Gastrocnemius medialis (tissue), 4 donors: ENCODE measurements at regions not wholly inside any gene's neighbourhood (a gene's known extent, or its start where the extent isn't known, plus 50 kb on each side); places are given as distances from the start of the nearest gene placed in this dataset.

Experiments used
- ATAC-seq, 2 donors: fragments of 150-250 bp; one replicate each; pipeline ENCODE4 v1.9.1; 2016
- DNase-seq, 2 donors: peaks; one replicate each; pipeline ENCODE4 v3.0.0-alpha.2; 2019
- H3K27ac ChIP-seq, 4 donors: fragments of 200-600 bp; sonication (generic); 1 replicate in 1 of 4; 2 replicates in 3 of 4; pipeline ENCODE4 v1.5.1; 2016 to 2018; ENCODE audit warnings: mild to moderate bottlenecking in 2 of 4, moderate library complexity in 1 of 4
- H3K27me3 ChIP-seq, 3 donors: fragments of 200-600 bp; sonication (generic) in 2 of 3; 1 replicate in 1 of 3; 2 replicates in 2 of 3; pipeline versions ENCODE4 v1.5.1 to v1.6.0; 2016 to 2019; ENCODE audit warnings: mild to moderate bottlenecking in 1 of 3, moderate library complexity in 1 of 3
- H3K36me3 ChIP-seq, 2 donors: fragments of 200-600 bp; sonication (generic) in 1 of 2; one replicate each; pipeline ENCODE4 v1.5.1; 2017 to 2018
- H3K4me1 ChIP-seq, 2 donors: fragments of 200-600 bp; sonication (generic) in 1 of 2; one replicate each; pipeline ENCODE4 v1.5.1; 2016 to 2017; ENCODE audit warnings: mild to moderate bottlenecking in 2 of 2
- H3K4me3 ChIP-seq, 4 donors: fragments of 200-600 bp; sonication (generic) in 3 of 4; 1 replicate in 1 of 4; 2 replicates in 3 of 4; pipeline ENCODE4 v1.5.1; 2016 to 2019; ENCODE audit warnings: mild to moderate bottlenecking in 2 of 4
- H3K9me3 ChIP-seq, 3 donors: fragments of 200-600 bp; sonication (generic) in 2 of 3; 1 replicate in 1 of 3; 2 replicates in 2 of 3; pipeline ENCODE4 v1.5.1; 2016 to 2019
- CTCF ChIP-seq, 5 experiments: fragments of 450-650 bp in 3 of 5; fragments of 200-600 bp in 2 of 5; sonication (generic) in 2 of 5; IDR thresholded peaks in 4 of 5; conservative IDR thresholded peaks in 1 of 5; 1 replicate in 4 of 5; 2 replicates in 1 of 5; pipeline ENCODE4 v1.5.1; 2016 to 2019; ENCODE audit warnings: antibody characterized with exemption in 5 of 5, mild to moderate bottlenecking in 3 of 5, moderate library complexity in 3 of 5
- POLR2A ChIP-seq, 2 donors: fragments of 450-650 bp; IDR thresholded peaks; one replicate each; pipeline ENCODE4 v1.6.1; 2017; ENCODE audit warnings: antibody characterized with exemption in 2 of 2, mild to moderate bottlenecking in 2 of 2, moderate library complexity in 2 of 2
- in situ Hi-C, 4 donors: fragments of 200-750 bp; cut with MboI; loops; one replicate each; pipeline versions ENCODE4 v1.15.0 to v1.8.0; 2017; ENCODE audit warnings: low sequenced_read_pairs in 4 of 4
- intact Hi-C: fragments of 100-400 bp; cut with DNase I; formaldehyde crosslinking; loops from one replicate; pipeline ENCODE4 v1.15.1; 2023; ENCODE audit warnings: low total_unique reads

GRCh38 chr11:92846491-92847125, 122.8 kb upstream of the MTNR1B start:
- no peak for DNase-seq
- no peak overlapping the region for H3K4me3 ChIP-seq
- H3K9me3 ChIP-seq, result no peaks in the 10 kb centered on the region
- no peaks in the 10 kb centered on the region for H3K4me1 ChIP-seq
- no peaks in the 10 kb centered on the region for H3K27me3 ChIP-seq
- in situ Hi-C loops (no loop called here), intact Hi-C loops (no loop called here)
- TF ChIP-seq POLR2A (IDR thresholded peaks at IDR 0.05) (no peak), CTCF (IDR thresholded peaks at IDR 0.05 in 4 of 5, conservative IDR thresholded peaks at IDR 0.05 in 1 of 5) (no peak)
- H3K36me3 ChIP-seq, result no peaks in the 10 kb centered on the region
- no peak for ATAC-seq
- no peak overlapping the region for H3K27ac ChIP-seq

GRCh38 chr11:92848578-92848977, 120.9 kb upstream of the MTNR1B start:
- TF ChIP-seq CTCF (IDR thresholded peaks at IDR 0.05 in 4 of 5, conservative IDR thresholded peaks at IDR 0.05 in 1 of 5) (no peak), POLR2A (IDR thresholded peaks at IDR 0.05) (no peak)
- Histone ChIP-seq H3K27ac (no peak overlapping the region), H3K9me3 (no peaks in the 10 kb centered on the region), H3K4me1 (no peaks in the 10 kb centered on the region), H3K4me3 (no peak overlapping the region), H3K36me3 (no peaks in the 10 kb centered on the region), H3K27me3 (no peaks in the 10 kb centered on the region)
- intact Hi-C loops (no loop called here), in situ Hi-C loops (no loop called here)
- no peak for DNase-seq
- no peak for ATAC-seq

DNA sequence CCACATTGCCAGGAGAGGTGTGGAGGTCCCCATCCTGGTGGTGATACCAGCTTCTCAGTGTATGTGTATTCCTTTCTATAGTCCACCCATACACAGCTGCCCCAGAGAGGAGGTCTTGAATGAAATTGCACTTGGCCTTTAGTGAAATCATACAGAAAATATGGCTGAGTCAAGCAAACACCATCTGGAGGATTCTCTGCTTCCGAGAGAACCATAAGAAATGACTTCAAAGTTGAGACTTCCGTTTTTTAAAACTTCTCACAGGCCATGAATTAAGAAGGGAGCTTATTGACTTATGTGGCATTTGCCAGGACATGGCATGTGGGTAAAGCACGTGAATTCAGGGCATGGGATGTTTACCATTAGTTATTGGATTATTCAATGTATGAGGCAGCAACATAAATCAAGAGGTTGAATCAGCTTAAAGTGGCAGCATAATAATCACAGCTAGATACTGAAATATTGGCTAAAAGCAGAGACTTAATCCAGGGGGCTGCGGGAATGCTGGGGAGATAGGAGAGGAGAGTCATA, 119.1 kb upstream of the MTNR1B start:
- no peak overlapping the region for H3K27ac ChIP-seq
- H3K4me3 ChIP-seq, result no peak overlapping the region
- ATAC-seq (no peak), DNase-seq (no peak)
- in situ Hi-C loops, result no loop called here
- no peaks in the 10 kb centered on the region for H3K36me3 ChIP-seq
- no peak for TF ChIP-seq CTCF (IDR thresholded peaks at IDR 0.05 in 4 of 5, conservative IDR thresholded peaks at IDR 0.05 in 1 of 5)
- TF ChIP-seq POLR2A (IDR thresholded peaks at IDR 0.05), result no peak
- no peaks in the 10 kb centered on the region for H3K4me1 ChIP-seq
- no peaks in the 10 kb centered on the region for H3K27me3 ChIP-seq
- intact Hi-C loops, result no loop called here
- H3K9me3 ChIP-seq, result no peaks in the 10 kb centered on the region

DNA sequence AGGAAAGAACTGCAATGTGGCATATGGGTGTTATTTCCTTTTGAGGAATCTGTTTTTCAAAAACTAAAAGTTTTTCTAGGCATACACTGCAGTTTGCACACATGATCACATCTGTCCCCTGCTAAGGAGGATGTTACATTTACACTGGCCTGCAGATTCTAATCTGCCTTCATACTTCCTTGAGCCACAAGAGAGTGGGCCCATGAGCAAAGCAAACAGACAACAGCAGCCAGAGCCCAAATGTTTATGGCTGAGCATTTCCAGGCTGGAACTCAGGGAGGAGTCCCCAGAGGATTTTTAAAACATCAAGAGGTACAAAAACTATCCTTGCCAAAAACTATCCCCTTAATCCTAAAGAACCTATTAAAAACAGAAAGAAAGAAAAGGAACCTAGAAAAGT, 117.2 kb upstream of the MTNR1B start:
- in situ Hi-C loops, result no loop called here

More for the DNA sequence above, 117.2 kb upstream of the MTNR1B start:
- intact Hi-C loops, result no loop called here
- H3K36me3 ChIP-seq, result no peaks in the 10 kb centered on the region
- H3K27ac ChIP-seq, result no peak overlapping the region
- no peak for ATAC-seq
- TF ChIP-seq CTCF (IDR thresholded peaks at IDR 0.05 in 4 of 5, conservative IDR thresholded peaks at IDR 0.05 in 1 of 5) (no peak), POLR2A (IDR thresholded peaks at IDR 0.05) (no peak)
- no peak for DNase-seq
- no peak overlapping the region for H3K4me3 ChIP-seq
- no peaks in the 10 kb centered on the region for H3K9me3 ChIP-seq
- H3K27me3 ChIP-seq, result no peaks in the 10 kb centered on the region
- no peaks in the 10 kb centered on the region for H3K4me1 ChIP-seq
